EL (cell line): ENCODE measurements at regions not wholly inside any gene's neighbourhood (a gene's known extent, or its start where the extent isn't known, plus 50 kb on each side); places are given as distances from the start of the nearest gene placed in this dataset.
"Not testable (repeated sequence)": the region's sequence is repeated elsewhere in the genome, so short reads cannot be mapped to it uniquely, and the experiment has no call there.

Experiments used
- DNase-seq: peaks from one replicate; pipeline ENCODE4 v3.0.0-alpha.2; 2016

GRCh38 chr12:83889745-83890144 is 1022.9 kb downstream of the SLC6A15 start:
- no peak for DNase-seq

DNA sequence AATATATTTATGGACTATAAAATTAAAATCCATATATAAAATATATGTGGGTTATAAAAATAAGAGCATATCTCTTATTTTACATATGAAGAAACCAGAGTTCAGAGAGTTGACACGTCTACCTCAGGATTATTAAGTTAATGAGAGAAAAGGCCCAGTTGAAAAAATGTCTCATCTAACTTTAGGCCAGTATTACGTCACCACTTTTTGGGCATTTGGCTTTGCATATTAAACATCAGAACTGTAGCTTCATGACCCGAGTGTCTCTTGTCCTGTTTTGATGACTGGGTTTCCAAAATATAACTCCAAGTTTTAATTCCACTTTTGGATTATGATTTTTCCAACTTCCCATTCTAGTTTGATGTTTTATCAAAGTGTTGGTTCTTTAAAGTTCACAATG is 1026.1 kb downstream of the SLC6A15 start:
- no peak for DNase-seq

DNA sequence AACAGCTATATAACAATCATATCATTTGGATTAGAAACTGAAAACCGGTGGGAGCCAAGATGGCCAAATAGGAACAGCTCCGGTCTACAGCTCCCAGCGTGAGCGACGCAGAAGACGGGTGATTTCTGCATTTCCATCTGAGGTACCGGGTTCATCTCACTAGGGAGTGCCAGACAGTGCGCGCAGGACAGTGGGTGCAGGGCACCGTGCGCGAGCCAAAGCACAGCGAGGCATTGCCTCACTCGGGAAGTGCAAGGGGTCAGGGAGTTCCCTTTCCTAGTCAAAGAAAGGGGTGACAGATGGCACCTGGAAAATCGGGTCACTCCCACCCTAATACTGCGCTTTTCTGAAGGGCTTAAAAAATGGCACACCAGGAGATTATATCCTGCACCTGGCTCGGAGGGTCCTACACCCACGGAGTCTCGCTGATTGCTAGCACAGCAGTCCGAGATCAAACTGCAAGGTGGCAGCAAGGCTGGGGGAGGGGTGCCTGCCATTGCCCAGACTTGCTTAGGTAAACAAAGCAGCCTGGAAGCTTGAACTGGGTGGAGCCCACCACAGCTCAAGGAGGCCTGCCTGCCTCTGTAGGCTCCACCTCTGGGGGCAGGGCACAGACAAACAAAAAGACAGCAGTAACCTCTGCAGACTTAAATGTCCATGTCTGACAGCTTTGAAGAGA is 1041.5 kb downstream of the SLC6A15 start:
- DNase-seq = not testable (repeated sequence)

DNA sequence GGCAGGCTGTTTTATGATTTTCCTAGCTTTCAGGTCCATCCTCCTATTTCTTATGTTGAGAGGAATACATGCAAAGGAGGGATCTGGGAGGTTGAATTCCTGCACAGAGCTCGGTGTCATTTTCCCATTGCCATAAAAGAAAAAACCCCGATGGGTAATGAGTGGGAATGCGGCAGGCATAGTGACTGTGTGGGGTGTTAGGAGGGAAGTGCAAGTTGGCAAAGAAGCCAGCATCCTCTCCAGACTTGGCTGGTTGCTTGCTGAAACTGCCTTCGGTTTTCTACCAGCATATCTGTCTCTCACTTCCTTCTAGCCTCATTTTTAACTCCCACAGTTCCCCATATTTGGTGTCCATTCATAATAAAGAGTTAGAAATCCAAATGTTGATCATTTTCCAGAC is 1046.1 kb downstream of the SLC6A15 start:
- no peak for DNase-seq

- DNase-seq = no peak
Measured at GRCh38 chr12:83865431-83865830, 1047.2 kb downstream of the SLC6A15 start.

GRCh38 chr12:83864054-83864453 is 1048.5 kb downstream of the SLC6A15 start:
- DNase-seq = no peak

- no peak for DNase-seq
Measured at GRCh38 chr12:83859021-83859420, 1053.6 kb downstream of the SLC6A15 start.

DNA sequence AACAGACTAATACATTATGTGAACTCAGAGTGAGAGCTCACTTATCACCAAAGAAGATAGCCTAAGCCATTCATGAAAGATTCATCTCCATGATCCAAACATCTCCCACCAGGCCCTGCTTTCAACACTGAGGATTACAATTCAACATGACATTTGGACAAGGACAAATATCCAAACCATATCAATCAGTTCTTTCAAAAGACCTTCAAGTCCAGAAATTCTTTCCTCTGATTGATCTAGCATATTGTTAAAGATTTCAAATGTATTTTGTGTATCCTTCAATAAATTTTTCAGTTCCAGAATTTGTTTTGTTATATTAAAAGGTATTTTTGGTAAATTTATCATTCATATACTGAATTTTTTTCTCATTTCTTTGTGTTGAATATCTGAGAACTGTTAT is 1055.8 kb downstream of the SLC6A15 start:
- DNase-seq = no peak

DNA sequence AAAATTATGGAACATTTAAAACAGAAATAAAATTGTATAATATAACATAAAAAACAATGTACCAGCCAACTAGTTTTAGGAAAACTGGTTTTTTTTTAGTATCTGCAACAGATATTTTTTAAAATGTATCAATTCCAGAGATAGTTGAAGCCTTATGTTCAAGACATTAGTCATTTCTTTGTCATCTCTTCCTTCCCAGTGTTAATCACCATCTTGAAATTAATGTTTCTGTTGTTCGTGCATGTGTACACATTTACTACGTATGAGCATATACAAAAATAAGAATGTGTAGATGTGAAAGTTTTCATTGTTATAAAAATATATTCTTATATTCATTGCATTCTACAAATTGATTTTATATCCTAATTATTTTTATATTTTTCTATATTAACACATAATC is 1062.1 kb downstream of the SLC6A15 start:
- DNase-seq = peak; percentile 15

DNA sequence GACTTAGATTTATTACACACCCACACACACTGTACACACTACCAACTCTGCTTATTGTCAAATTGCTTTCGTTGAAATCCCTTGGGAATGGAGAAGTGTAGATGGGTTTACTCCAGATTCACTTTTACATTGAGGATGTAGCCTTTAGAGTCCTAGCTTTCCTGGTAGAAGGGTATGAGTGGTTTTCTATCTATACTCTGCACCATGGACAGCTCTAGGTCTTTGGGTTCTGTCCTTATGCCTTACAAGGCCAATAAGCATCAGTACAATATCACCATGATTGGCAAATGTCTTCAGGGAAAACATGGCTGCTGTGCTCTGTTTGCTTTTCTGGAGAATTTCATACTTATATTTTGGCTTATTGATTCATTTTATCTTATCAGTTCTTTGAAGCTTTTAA is 1063.9 kb downstream of the SLC6A15 start:
- no peak for DNase-seq

DNA sequence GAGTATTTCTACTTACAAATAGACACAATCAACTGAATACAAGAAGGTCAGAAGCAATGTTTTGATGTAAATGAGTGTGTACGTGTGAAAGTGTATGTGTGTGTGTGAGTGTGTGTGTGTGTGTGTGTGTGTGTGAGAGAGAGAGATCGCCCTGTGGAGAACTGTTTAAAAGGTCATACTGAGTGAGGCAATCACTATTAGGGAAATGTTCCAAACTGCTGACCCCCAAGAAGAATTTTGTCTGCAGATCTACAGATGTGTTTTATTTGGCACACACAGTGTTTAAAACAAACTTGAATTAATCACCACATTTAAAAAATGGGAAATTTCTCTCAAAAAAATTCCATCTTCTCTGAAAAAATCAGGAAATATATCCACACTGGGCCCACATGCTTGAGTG is 1069.1 kb downstream of the SLC6A15 start:
- peak; percentile 6 for DNase-seq

DNA sequence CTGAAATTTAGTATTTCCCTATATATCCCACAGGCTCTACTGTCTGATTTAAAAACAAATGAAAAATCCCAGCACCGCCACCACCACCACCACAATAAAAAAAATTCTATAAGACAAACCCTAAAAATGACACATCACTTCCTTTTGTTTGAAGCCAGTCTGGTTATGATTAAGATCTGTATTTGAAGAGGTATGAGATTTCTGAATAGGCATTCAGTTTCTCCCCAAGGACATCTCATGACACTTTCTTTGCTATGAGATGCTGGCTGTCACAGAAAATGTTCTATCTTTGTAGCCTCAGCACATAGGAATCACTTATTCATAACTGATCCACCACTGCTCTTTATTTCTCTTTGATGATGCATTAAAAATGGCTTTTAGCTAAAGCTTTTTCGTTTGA is 1071.0 kb downstream of the SLC6A15 start:
- peak; percentile 6 for DNase-seq

DNA sequence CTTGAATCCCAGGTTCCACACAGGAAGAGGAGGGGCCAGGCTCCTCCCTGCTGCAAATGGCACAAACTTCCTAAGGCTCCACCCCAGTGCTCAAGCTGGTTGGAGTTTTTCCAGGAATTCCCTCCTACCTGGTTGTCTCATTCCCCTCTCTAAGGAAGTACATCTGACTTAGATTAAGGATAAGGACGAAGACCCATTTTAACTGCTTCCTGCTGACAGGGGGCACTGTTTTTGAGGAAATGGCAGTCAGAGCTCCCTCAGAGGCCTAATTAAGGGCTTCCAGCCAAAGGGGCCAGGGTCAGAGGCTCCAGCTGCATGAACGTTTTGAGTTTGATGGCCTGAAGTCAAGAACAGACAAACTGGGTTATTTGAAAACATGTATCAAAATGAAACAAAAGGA is 1084.7 kb downstream of the SLC6A15 start:
- peak; percentile 8 for DNase-seq

GRCh38 chr12:83827193-83827592 is 1085.4 kb downstream of the SLC6A15 start:
- DNase-seq = no peak

GRCh38 chr12:83826112-83826511 is 1086.5 kb downstream of the SLC6A15 start:
- DNase-seq = peak; percentile 50

DNA sequence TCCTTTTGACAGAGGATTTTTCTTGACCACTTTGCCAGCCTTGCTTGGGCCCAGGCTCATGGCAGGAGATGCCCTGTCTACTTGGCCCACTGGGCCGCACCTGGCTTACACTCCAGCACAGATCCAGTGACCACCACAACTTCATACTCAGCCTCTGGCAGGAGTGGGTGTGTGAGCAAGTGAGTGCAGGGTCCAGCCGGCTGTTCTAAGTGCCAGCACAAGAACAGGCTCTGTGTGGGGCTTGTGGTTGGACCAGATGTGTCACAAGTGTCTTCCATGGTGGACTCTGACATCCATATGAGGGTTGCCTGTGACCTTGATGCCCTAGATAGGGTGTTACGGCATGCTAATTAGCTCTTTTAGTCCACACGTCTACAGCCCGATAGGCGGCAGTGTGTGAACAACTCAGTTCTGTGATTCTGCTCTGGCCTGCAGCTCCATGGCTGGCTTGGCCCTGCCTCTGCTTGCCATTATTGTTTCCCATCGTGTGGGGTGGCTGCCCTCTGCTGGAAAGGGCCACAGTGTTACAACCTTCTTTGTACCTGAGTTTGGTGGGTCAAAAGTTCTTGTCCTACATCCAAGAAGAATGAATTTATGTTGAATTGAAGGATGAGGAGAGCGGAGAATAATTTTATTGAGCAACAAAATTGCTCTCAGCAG is 1089.1 kb downstream of the SLC6A15 start:
- DNase-seq = peak; percentile 14

DNA sequence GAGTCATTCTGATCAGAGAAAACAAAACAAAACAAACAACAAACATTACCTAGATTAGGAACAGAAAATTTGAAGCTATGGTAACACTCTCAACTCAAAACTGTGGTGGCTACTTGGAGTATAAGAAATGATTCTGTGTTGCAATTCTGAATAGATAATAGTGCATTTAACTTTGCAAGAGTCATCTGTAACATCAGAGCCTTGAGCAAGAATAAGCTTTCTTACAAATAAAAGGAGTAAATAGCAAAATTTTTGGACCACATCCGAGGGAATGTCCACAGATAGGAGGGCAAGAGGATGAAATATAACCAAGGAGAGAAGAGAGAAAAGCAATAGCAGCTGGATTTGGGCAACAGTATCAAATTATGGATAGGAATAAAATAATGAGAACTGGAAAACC is 1090.6 kb downstream of the SLC6A15 start:
- no peak for DNase-seq

- peak; percentile 41 for DNase-seq
Measured at GRCh38 chr12:83818881-83819280, 1093.7 kb downstream of the SLC6A15 start.

GRCh38 chr12:83817730-83818129 is 1094.9 kb downstream of the SLC6A15 start:
- no peak for DNase-seq

DNA sequence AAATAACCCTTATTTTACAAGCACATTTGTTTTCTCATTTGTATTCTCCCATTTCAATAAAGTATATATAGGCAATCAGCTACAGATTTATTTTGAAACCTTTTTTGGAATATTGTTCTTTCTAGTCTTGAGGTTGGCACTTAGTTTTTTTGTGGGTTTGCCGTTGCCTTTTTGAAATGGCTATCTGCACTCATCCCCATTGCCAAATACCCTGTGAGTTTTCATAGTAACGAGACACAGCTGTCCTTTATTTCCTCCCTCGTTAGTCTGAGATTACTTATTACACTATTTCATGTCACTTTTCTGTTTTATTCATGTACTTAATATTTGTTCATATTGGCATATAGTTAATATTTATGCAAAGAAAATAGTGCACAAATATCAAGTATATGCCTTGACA is 1104.0 kb downstream of the SLC6A15 start:
- DNase-seq = no peak

DNA sequence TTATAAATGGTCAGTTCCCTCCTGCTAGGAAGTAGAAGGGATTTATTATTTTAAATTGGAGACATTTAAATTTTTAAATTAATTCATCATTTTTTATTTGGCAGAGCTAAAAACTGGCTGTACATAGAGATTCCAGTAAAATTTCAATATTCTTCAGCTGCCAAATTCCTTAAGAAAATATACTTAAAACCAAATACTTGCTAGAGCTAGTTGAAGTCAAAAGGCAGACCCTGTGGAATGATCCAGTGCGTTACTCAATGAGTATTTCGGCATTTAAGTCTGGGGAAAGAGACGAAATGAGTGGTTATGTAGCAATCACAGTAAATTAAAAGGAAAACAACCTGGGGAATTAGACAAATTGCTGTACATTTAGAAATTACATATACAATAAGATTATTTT is 1104.7 kb downstream of the SLC6A15 start:
- DNase-seq = no peak

GRCh38 chr12:83805873-83806272 is 1106.7 kb downstream of the SLC6A15 start:
- no peak for DNase-seq

GRCh38 chr12:83805156-83805772 is 1107.3 kb downstream of the SLC6A15 start:
- DNase-seq = no peak

- DNase-seq = no peak
Measured at GRCh38 chr12:83801972-83802371, 1110.6 kb downstream of the SLC6A15 start.
